ENCODE measurements at regions not wholly inside any gene's neighbourhood (a gene's known extent, or its start where the extent isn't known, plus 50 kb on each side); places are given as distances from the start of the nearest gene placed in this dataset.

GRCh38 chr5:68011259-68011760 is 204.2 kb upstream of the PIK3R1 start:
- H3K4me1 ChIP-seq (ENCODE audit: insufficient read depth, low read length): no peaks in the 10 kb centered on the region
- peaks cover 0 to 9% of the 10 kb centered on the region in 2 experiments; a peak in 3 of 5 replicates for H3K9me3 Mint-ChIP-seq
- no peak overlapping the region for H2BK15ac ChIP-seq (ENCODE audit: low read depth, low read length)
- no peak overlapping the region for H4K5ac ChIP-seq (ENCODE audit: insufficient read length, low read depth, low read length)
- no peak for TF ChIP-seq CTCF (conservative IDR thresholded peaks at IDR 0.05)
- no peaks in the 10 kb centered on the region for H3K4me1 Mint-ChIP-seq
- no peak overlapping the region for H3K9ac ChIP-seq (ENCODE audit: extremely low read depth, insufficient read length, low read length)
- WGBS (ENCODE audit: extremely low coverage, insufficient read length, low lambda C conversion rate): no CpG with 5 or more reads among the region's 2 CpGs
- no peaks in the 10 kb centered on the region for H3K9me3 ChIP-seq (ENCODE audit: control insufficient read depth, low read depth, low read length)
- H3K56ac ChIP-seq (ENCODE audit: insufficient read length, low read depth, low read length): no peak overlapping the region
- H3K4me2 ChIP-seq (ENCODE audit: insufficient read depth, insufficient read length, low read length): no peak overlapping the region
- no peak overlapping the region for H2BK5ac ChIP-seq (ENCODE audit: insufficient read length, low read length)
- H3K36me3 Mint-ChIP-seq (ENCODE audit: insufficient read depth in 1 of 3, low read depth in 3 of 3): peaks cover 0 to 2% (median 0%) of the 10 kb centered on the region in 3 experiments; a peak in 1 of 7 replicates
- H3K23me2 ChIP-seq (ENCODE audit: insufficient read length, low read depth, low read length, poor library complexity, severe bottlenecking): no peaks in the 10 kb centered on the region
- H3K18ac ChIP-seq (ENCODE audit: insufficient read length, low read depth, low read length): no peak overlapping the region
- no peak for DNase-seq
- no peaks in the 10 kb centered on the region for H3K27me3 Mint-ChIP-seq (ENCODE audit: low read depth)
- H3K79me1 ChIP-seq (ENCODE audit: insufficient read depth, low read depth, low read length, poor library complexity, severe bottlenecking): no peaks in the 10 kb centered on the region
- no peak overlapping the region for H3K4me3 Mint-ChIP-seq
- no peak overlapping the region for H4K91ac ChIP-seq (ENCODE audit: insufficient read length, low read depth, low read length)
- H3K27ac ChIP-seq (ENCODE audit: insufficient read length, low read depth, low read length): no peak overlapping the region
- no peak overlapping the region for H3K14ac ChIP-seq (ENCODE audit: insufficient read depth, low read length)
- H3K4ac ChIP-seq (ENCODE audit: low read depth, low read length): no peak overlapping the region
- no peak overlapping the region for H2AFZ ChIP-seq (ENCODE audit: low read length)
- no peak overlapping the region for H3K23ac ChIP-seq (ENCODE audit: insufficient read length, low read depth, low read length)
- no peak overlapping the region for H2AK5ac ChIP-seq (ENCODE audit: insufficient read length, low read length)
- no peaks in the 10 kb centered on the region for H3K79me2 ChIP-seq (ENCODE audit: insufficient read depth, low read length)
- no peak overlapping the region for H3K27ac Mint-ChIP-seq
- H3T11ph ChIP-seq (ENCODE audit: low read length): no peak overlapping the region
- H2BK12ac ChIP-seq (ENCODE audit: insufficient read length, low read depth, low read length): no peak overlapping the region
- H4K8ac ChIP-seq (replicated peaks; ENCODE audit: insufficient read length, low read depth, low read length): no peak overlapping the region
- no peak overlapping the region for H2BK20ac ChIP-seq (ENCODE audit: low read depth, low read length, poor library complexity, severe bottlenecking)
- no peak overlapping the region for H2BK120ac ChIP-seq (ENCODE audit: low read depth, low read length, poor library complexity, severe bottlenecking)
- no peaks in the 10 kb centered on the region for H4K20me1 ChIP-seq (ENCODE audit: control insufficient read depth, insufficient read depth, insufficient read length)
- H3K27me3 ChIP-seq (ENCODE audit: insufficient read depth, low read length): no peaks in the 10 kb centered on the region
